Subcutaneous abdominal adipose tissue (tissue), 5 donors: ENCODE measurements at regions not wholly inside any gene's neighbourhood (a gene's known extent, or its start where the extent isn't known, plus 50 kb on each side); places are given as distances from the start of the nearest gene placed in this dataset.

ENCODE experiments used
- H3K27ac ChIP-seq: one replicate; pipeline ENCODE4 v1.7.0; 2013; ENCODE audit warnings: low read depth, mild to moderate bottlenecking, inconsistent platforms, low read length, moderate library complexity
- H3K27me3 ChIP-seq, 5 donors: one replicate each; pipeline ENCODE4 v1.7.0; 2013; ENCODE audit warnings: low read length in 5 of 5, inconsistent platforms in 1 of 5; ENCODE audit not compliant: control insufficient read depth in 5 of 5, insufficient read depth in 4 of 5
- H3K36me3 ChIP-seq, 5 donors: one replicate each; pipeline ENCODE4 v1.7.0; 2013; ENCODE audit warnings: low read length in 5 of 5; ENCODE audit not compliant: control insufficient read depth in 5 of 5, insufficient read depth in 5 of 5
- H3K4me1 ChIP-seq, 5 donors: one replicate each; pipeline ENCODE4 v1.7.0; 2013; ENCODE audit warnings: low read length in 5 of 5, mild to moderate bottlenecking in 3 of 5, moderate library complexity in 1 of 5; ENCODE audit not compliant: control insufficient read depth in 5 of 5, insufficient read depth in 5 of 5
- H3K4me3 ChIP-seq, 5 donors: one replicate each; pipeline ENCODE4 v1.7.0; 2013; ENCODE audit warnings: low read length in 5 of 5, low read depth in 1 of 5
- H3K9ac ChIP-seq, 5 donors: one replicate each; pipeline ENCODE4 v1.7.0; 2013; ENCODE audit warnings: low read length in 5 of 5, mild to moderate bottlenecking in 4 of 5, moderate library complexity in 3 of 5
- H3K9me3 ChIP-seq, 5 donors: one replicate each; pipeline ENCODE4 v1.7.0; 2013; ENCODE audit warnings: low read length in 5 of 5; ENCODE audit not compliant: control insufficient read depth in 5 of 5
- donor health status: healthy.
- donor health status: healthy.
- donor health status: healthy.
- donor health status: healthy.
- donor health status: healthy.

DNA sequence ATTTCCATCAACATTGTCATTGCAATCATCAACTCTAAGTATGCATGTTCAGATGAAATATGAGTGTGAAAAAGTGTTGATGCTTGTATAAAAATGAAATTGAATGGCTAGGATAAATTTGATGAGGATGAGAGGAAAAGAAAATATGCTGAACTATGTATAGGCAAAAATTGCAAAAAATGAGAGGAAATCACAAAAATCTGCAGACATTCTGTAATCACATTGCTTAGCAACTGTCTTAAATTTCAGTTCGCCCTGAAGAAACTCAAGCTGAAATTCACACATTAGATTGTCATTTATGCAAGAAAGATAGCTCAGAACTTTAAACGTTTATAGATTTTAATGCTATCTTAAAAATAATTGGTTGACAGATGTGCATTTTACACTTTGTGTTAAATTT, 1098.8 kb upstream of the IGFBP7 start:
- Histone ChIP-seq H3K27me3 (no peaks in the 10 kb centered on the region), H3K36me3 (no peaks in the 10 kb centered on the region), H3K4me1 (no peaks in the 10 kb centered on the region), H3K4me3 (no peak overlapping the region), H3K27ac (no peak overlapping the region), H3K9ac (no peak overlapping the region), H3K9me3 (no peaks in the 10 kb centered on the region)

DNA sequence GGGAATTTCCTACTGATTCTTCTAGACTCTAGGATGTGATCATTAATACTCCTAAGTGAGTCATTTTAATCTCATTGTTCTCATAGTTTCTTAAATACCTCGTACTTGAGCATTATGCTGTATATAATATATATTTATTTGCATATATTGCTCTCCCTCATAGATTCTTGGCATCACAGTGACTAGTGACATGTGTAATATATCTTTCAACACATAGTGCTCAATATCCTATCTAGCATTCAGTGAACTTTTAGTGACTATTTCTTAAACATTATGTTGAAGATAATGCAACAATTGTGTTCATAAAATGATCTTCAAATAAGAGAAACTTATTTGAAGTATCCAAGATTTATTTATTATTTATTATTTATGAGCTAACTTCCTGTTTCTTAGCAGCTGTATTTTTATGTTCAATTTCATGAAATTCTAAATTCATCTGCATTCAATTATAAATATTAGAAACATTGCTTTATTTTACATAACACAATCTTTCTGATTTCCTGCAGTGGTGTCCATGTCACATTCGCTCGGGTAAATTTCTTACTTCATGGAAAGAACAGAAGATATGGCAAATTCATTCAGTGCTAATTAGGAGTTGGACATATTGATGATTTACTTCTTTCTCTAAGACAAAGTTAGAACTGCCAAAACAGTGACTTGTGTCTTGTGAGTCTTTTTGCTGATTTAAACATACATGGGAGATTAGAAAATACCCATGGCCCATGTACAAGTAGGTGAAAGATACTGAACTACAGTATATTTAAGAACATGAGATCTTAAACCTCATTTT, 1095.5 kb upstream of the IGFBP7 start:
- no peak overlapping the region for H3K4me3 ChIP-seq
- H3K36me3 ChIP-seq: no peaks in the 10 kb centered on the region
- no peak overlapping the region for H3K9ac ChIP-seq
- H3K9me3 ChIP-seq: no peaks in the 10 kb centered on the region
- H3K4me1 ChIP-seq: no peaks in the 10 kb centered on the region
- H3K27ac ChIP-seq: no peak overlapping the region
- no peaks in the 10 kb centered on the region for H3K27me3 ChIP-seq

DNA sequence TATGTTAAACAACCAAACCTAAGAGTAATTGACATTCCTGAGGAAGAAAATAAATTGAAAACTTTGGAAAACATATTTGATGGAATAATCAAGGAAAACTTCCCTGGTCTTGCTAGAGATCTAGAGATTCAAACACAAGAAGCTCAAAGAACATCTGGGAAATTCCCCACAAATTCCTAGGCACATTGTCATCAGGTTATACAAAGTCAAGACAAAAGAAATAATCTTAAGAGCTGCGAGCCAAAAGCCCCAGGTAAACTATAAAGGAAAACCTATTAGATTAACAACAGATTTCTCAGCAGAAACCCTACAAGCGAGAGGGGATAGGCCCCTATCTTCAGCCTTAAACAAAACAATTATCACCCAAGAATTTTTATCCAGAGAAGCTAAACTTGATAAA, 1082.0 kb upstream of the IGFBP7 start:
- no peak overlapping the region for H3K9ac ChIP-seq
- H3K27me3 ChIP-seq: no peaks in the 10 kb centered on the region
- H3K4me3 ChIP-seq: no peak overlapping the region
- no peaks in the 10 kb centered on the region for H3K36me3 ChIP-seq
- H3K9me3 ChIP-seq: peaks cover 0 to 9% (median 0%) of the 10 kb centered on the region in 5 donors
- H3K27ac ChIP-seq: no peak overlapping the region
- H3K4me1 ChIP-seq: no peaks in the 10 kb centered on the region

DNA sequence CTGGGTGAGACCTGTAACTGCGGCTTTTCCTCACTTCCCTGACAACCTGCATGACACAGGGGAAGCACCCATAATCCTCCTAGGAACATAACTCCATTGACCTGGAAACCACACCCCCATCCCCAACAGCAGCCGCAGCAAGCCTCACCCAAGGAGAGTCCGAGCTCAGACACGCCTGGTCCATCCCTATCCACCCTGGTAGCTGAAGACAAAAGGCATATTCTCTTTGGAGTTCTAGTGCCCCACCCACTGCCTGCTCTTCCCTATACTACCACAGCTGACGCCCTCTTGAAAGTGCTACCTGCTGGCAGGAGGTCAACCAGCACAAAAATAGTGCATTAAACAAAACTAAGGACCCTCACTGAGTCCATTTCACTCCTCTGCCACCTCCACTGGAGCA, 1080.9 kb upstream of the IGFBP7 start:
- H3K27me3 ChIP-seq: no peaks in the 10 kb centered on the region
- no peaks in the 10 kb centered on the region for H3K36me3 ChIP-seq
- H3K4me3 ChIP-seq: no peak overlapping the region
- H3K9ac ChIP-seq: no peak overlapping the region
- no peaks in the 10 kb centered on the region for H3K4me1 ChIP-seq
- H3K27ac ChIP-seq: no peak overlapping the region
- H3K9me3 ChIP-seq: peaks cover 0 to 9% (median 0%) of the 10 kb centered on the region in 5 donors

DNA sequence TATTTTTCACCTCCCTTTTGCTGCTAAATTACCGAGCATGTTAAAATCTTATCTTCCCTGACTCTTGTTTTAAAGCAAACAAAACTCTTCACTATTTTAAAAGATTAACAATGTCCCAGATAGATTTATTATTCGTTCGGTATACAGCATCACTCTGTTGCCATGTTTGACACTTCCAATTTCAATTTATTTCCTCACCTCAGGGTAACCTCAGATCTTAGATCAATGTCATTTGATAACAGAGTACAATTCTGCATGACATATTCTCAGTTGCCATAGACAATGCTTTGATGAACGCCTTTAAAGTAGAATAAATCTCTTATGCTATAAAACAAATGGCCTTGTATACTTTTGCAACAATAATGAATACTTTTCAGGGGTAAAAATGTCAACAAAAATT, 1078.1 kb upstream of the IGFBP7 start:
- Histone ChIP-seq H3K27me3 (no peaks in the 10 kb centered on the region), H3K36me3 (no peaks in the 10 kb centered on the region), H3K9me3 (peaks cover 0 to 16% (median 0%) of the 10 kb centered on the region in 5 donors), H3K27ac (no peak overlapping the region), H3K4me1 (no peaks in the 10 kb centered on the region), H3K4me3 (no peak overlapping the region), H3K9ac (no peak overlapping the region)

DNA sequence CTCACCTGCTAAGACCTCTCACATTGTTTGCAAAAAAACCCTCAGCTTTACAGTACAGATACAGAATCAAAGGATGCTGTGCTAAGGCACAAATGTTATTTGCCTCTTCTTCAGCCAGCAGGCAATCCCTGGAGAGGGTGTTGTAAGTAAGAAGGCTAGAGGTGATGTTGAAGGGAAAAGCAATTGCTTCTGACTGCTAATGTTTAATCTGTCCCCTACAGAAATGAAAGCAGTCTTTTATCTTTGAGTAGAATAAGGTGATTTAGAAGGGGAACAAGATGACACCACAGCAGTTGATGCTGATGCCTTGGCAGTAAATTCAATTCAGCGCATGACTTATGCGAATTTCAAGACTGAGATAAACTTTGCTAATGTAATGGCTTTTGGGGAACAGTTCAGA, 1064.8 kb upstream of the IGFBP7 start:
- no peak overlapping the region for H3K4me3 ChIP-seq
- no peak overlapping the region for H3K9ac ChIP-seq
- no peaks in the 10 kb centered on the region for H3K27me3 ChIP-seq
- H3K4me1 ChIP-seq: peaks cover 0 to 4% (median 0%) of the 10 kb centered on the region in 5 donors
- no peaks in the 10 kb centered on the region for H3K9me3 ChIP-seq
- H3K36me3 ChIP-seq: no peaks in the 10 kb centered on the region
- H3K27ac ChIP-seq: no peak overlapping the region

DNA sequence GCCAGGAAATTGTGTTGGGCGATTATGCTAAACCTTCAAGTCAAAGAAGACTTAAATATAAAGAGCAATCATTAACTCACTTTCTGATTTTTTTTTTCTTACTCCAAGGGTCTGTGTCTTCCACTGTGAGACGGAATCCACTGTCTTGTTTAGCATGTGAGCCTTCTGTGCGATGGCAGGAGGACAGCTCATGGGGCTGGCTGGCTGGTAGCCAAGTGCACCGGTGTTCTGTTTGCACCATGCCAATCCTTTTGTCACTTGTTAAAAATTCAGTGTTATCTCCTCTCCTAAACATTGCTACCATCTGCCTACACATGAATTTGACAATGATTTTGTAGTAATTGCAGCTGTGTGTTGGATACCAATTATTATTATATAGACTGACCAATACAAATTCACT, 1056.3 kb upstream of the IGFBP7 start:
- no peak overlapping the region for H3K9ac ChIP-seq
- H3K36me3 ChIP-seq: no peaks in the 10 kb centered on the region
- H3K27ac ChIP-seq: no peak overlapping the region
- H3K4me1 ChIP-seq: peaks cover 0 to 5% (median 0%) of the 10 kb centered on the region in 5 donors
- no peaks in the 10 kb centered on the region for H3K27me3 ChIP-seq
- no peak overlapping the region for H3K4me3 ChIP-seq
- H3K9me3 ChIP-seq: no peaks in the 10 kb centered on the region

DNA sequence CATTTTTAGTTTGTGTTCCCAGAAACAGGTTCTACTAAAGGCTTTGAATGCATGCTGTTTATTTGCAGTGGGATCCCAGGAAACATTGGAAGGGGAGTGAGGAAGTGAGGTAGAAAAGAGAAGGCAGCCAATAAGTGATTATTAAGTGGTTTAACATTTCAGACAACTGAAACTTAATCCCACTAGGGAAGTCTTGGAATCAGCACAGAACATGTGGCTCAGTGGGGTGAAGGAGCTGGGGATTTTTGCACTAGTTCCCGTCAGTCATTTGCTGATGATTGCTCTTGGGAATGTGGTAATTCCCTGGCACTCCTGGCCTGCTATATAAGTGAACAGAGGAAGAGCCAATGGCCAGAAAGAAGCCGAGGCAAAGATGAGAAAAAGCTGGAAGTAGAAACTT, 1053.0 kb upstream of the IGFBP7 start:
- H3K9ac ChIP-seq: no peak overlapping the region
- no peaks in the 10 kb centered on the region for H3K9me3 ChIP-seq
- H3K27ac ChIP-seq: no peak overlapping the region
- no peaks in the 10 kb centered on the region for H3K27me3 ChIP-seq
- no peak overlapping the region for H3K4me3 ChIP-seq
- H3K4me1 ChIP-seq: peaks cover 0 to 5% (median 0%) of the 10 kb centered on the region in 5 donors
- no peaks in the 10 kb centered on the region for H3K36me3 ChIP-seq

DNA sequence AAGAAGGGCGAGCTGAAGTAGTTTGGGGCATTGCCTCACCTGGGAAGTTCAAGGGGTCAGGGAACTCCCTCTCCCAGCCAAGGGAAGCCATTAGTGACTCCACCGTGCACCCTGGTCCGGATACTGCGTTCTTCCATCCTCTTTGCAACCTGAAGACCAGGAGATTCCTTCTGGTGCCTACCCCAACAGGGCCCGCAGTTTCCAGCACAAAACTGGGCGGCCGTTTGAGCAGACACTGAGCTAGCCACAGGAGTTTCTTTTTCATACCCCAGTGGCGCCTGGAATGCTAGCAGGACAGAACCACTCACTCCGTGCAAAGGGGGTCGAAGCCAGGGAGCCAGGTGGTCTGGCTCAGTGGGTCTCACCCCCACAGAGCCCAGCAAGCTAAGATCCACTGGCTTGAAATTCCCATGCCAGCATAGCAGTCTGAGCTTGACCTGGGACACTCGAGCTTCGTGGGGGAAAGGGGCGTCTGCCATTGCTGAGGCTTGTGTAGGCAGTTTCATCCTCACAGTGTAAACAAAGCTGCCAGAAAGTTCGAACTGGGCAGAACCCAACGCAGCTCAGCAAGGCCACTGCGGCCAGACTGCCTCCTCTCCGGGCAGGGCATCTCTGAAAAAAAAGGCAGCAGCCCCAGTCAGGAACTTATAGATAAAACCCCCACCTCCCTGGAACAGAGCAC, 1039.4 kb upstream of the IGFBP7 start:
- no peak overlapping the region for H3K4me3 ChIP-seq
- H3K9ac ChIP-seq: no peak overlapping the region
- H3K9me3 ChIP-seq: peaks cover 0 to 3% (median 0%) of the 10 kb centered on the region in 5 donors
- no peaks in the 10 kb centered on the region for H3K36me3 ChIP-seq
- H3K4me1 ChIP-seq: no peaks in the 10 kb centered on the region
- H3K27ac ChIP-seq: no peak overlapping the region
- no peaks in the 10 kb centered on the region for H3K27me3 ChIP-seq

DNA sequence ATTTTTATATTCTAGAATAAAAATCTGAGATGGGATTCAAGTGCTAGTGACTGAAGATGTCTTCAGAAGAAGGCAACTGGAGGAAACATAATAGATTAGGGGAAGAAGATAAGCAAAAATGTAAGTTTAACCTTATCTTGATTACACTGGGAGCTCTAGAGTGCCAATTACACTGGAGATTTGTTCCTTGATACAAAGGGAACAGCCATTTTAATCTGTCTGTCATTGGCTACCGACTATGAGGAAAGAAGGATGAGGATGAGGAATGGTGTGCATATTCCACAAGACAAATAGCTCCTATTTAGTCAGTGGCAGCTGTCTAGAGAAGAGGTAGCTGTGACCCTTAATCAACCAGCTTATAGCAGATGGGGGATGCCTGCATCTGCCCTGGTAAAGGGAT, 1034.5 kb upstream of the IGFBP7 start:
- no peak overlapping the region for H3K9ac ChIP-seq
- H3K9me3 ChIP-seq: no peaks in the 10 kb centered on the region
- no peaks in the 10 kb centered on the region for H3K36me3 ChIP-seq
- no peak overlapping the region for H3K27ac ChIP-seq
- no peak overlapping the region for H3K4me3 ChIP-seq
- no peaks in the 10 kb centered on the region for H3K4me1 ChIP-seq
- no peaks in the 10 kb centered on the region for H3K27me3 ChIP-seq
